Progenitor cell of endocrine pancreas (in vitro differentiated cells): ENCODE measurements at regions not wholly inside any gene's neighbourhood (a gene's known extent, or its start where the extent isn't known, plus 50 kb on each side); places are given as distances from the start of the nearest gene placed in this dataset.
"Not testable (repeated sequence)": the region's sequence is repeated elsewhere in the genome, so short reads cannot be mapped to it uniquely, and the experiment has no call there.

ENCODE experiments used
- DNase-seq: peaks from one replicate; pipeline ENCODE4 v3.0.0; 2021; ENCODE audit warnings: low spot score; ENCODE audit not compliant: unreplicated experiment
- H3K27ac Mint-ChIP-seq: 2 replicates; pipeline ENCODE4 v1.8.0; 2021; ENCODE audit warnings: mild to moderate bottlenecking, moderate library complexity, mixed read lengths
- H3K27me3 Mint-ChIP-seq: 2 replicates; pipeline ENCODE4 v1.8.0; 2021; ENCODE audit warnings: mixed read lengths
- H3K36me3 Mint-ChIP-seq: 2 replicates; pipeline ENCODE4 v1.8.0; 2022; ENCODE audit warnings: mixed read lengths; ENCODE audit not compliant: insufficient read depth
- H3K4me1 Mint-ChIP-seq: 2 replicates; pipeline ENCODE4 v1.8.0; 2021; ENCODE audit warnings: low read depth, mixed read lengths
- H3K4me3 Mint-ChIP-seq: 2 replicates; pipeline ENCODE4 v1.8.0; 2021; ENCODE audit warnings: low read depth, mild to moderate bottlenecking, moderate library complexity, mixed read lengths
- H3K9me3 Mint-ChIP-seq: 2 replicates; pipeline ENCODE4 v1.8.0; 2021; ENCODE audit warnings: low read depth, mixed read lengths
- TF ChIP-seq, protein P1 (sequence below): fragments of 200-600 bp; sonication (generic); IDR thresholded peaks from one replicate; pipeline ENCODE4 v1.5.0; 2021; ENCODE audit warnings: antibody characterized with exemption, mild to moderate bottlenecking; ENCODE audit not compliant: unreplicated experiment

DNA sequence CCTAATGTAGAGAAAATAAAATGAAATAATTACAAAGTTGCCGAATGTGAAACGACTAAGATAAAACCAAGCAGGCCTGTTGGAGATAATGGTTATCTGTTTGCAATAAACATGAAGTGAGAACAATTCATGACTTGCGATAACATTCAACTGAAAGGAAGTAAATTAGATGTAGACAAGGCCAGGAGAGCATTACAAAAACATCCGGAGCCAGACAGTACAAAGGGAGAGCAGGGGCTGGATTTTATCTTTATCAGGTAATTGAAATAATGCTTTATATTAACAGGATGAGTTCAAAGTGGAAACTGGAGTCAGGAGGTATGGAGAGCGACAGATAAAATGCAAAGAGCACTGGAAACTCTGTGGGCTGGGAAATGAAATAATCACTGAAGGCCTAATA is 265.6 kb upstream of the GOT2 start:
- DNase-seq = no peak
- no peak overlapping the region for H3K4me3 Mint-ChIP-seq
- TF ChIP-seq, protein P1, sequence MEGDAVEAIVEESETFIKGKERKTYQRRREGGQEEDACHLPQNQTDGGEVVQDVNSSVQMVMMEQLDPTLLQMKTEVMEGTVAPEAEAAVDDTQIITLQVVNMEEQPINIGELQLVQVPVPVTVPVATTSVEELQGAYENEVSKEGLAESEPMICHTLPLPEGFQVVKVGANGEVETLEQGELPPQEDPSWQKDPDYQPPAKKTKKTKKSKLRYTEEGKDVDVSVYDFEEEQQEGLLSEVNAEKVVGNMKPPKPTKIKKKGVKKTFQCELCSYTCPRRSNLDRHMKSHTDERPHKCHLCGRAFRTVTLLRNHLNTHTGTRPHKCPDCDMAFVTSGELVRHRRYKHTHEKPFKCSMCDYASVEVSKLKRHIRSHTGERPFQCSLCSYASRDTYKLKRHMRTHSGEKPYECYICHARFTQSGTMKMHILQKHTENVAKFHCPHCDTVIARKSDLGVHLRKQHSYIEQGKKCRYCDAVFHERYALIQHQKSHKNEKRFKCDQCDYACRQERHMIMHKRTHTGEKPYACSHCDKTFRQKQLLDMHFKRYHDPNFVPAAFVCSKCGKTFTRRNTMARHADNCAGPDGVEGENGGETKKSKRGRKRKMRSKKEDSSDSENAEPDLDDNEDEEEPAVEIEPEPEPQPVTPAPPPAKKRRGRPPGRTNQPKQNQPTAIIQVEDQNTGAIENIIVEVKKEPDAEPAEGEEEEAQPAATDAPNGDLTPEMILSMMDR = no peak
- no peak overlapping the region for H3K27ac Mint-ChIP-seq
- H3K36me3 Mint-ChIP-seq = no peaks in the 10 kb centered on the region
- peaks cover 7% of the 10 kb centered on the region for H3K4me1 Mint-ChIP-seq
- H3K9me3 Mint-ChIP-seq = peaks cover 6% of the 10 kb centered on the region
- peaks cover 5% of the 10 kb centered on the region for H3K27me3 Mint-ChIP-seq

DNA sequence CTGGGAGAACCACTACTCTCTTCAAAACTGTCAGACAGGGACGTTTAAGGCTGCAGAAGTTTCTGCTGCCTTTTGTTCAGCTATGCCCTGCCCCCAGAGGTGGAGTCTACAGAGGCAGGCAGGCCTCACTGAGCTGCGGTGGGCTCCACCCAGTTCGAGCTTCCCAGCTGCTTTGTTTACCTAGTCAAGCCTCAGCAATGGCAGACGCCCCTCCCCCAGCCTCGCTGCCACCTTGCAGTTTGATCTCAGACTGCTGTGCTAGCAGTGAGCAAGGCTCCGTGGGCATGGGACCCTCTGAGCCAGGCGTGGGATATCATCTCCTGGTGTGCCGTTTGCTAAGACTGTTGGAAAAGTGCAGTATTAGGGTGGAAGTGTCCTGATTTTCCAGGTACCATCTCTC is 258.6 kb upstream of the GOT2 start:
- DNase-seq = not testable (repeated sequence)
- H3K9me3 Mint-ChIP-seq = peaks cover 35% of the 10 kb centered on the region

DNA sequence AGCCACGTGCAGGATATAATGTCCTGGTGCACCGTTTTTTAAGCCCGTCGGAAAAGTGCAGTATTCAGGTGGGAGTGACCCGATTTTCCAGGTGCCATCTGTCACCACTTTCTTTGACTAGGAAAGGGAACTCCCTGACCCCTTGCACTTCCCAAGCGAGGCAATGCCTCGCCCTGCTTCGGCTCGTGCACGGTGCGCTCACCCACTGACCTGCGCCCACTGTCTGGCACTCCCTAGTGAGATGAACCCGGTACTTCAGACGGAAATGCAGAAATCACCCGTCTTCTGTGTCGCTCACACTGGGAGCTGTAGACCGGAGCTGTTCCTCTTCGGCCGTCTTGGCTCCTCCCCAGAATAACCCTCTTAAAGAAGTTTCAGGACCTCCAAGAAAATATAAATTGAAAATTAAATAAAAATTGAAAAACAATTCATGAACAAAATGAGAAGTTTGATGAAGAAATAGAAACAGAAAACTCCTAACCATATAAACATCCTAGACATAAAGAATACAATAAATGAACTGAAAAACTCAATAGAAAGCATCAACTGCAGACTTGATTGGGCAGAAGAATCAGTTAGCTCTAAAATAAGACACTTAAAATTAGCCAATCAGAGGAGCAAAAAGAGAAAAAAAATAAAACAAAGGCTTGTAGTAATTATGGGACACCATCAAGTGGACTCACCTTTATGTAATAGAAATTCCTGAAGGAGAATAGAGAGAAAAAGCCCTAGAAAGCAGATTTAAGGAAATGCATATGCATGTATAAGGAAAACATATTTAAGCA is 249.3 kb upstream of the GOT2 start:
- not testable (repeated sequence) for H3K4me3 Mint-ChIP-seq, DNase-seq, H3K4me1 Mint-ChIP-seq, H3K27me3 Mint-ChIP-seq, H3K27ac Mint-ChIP-seq, H3K36me3 Mint-ChIP-seq
- peaks cover 17% of the 10 kb centered on the region for H3K9me3 Mint-ChIP-seq

More for the DNA sequence above, 258.6 kb upstream of the GOT2 start:
- H3K27ac Mint-ChIP-seq, H3K4me1 Mint-ChIP-seq, H3K4me3 Mint-ChIP-seq, H3K36me3 Mint-ChIP-seq, H3K27me3 Mint-ChIP-seq: not testable (repeated sequence)

DNA sequence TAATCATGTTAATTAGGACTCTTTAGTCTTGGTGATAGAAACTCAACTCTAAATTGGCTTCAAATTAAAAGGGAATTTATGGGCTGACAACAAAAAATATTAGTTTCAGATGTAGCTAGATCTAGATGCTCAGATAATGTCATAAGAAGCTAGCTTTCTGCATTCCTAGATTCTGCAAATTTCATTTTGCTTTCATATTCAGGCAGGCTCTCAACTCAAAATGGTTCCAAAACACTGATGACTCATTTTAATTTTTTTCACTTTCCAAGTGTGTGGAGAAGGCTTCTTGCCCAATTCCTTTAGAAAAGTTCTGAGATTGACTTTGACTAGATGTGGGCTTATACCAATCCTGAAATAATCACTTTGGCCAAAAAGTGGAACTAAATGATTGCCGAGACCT is 236.7 kb upstream of the GOT2 start:
- H3K9me3 Mint-ChIP-seq = no peaks in the 10 kb centered on the region
- no peak overlapping the region for H3K4me3 Mint-ChIP-seq
- TF ChIP-seq, protein P1 = no peak
- DNase-seq = no peak
- H3K36me3 Mint-ChIP-seq = no peaks in the 10 kb centered on the region
- peaks cover 4% of the 10 kb centered on the region for H3K4me1 Mint-ChIP-seq
- no peaks in the 10 kb centered on the region for H3K27me3 Mint-ChIP-seq
- no peak overlapping the region for H3K27ac Mint-ChIP-seq

DNA sequence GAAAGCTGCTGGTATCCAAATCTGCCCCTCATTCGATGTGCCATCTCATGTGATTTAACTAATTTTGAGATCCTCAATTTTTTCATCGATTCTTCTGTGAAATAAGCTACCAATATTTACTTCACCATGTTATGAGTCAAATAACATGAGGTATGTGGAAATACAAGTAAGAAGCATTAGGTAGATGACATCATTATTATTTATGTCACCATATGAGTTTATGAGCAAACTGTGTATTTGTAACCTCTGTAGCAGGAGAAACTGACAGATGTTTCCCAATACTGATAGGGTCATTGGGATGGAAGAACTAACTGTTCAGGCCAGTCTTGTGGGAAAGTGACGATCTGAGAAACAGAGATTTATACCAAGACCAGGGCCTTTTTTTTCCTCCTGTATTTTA is 229.4 kb upstream of the GOT2 start:
- no peak for DNase-seq
- Mint-ChIP-seq H3K4me1 (peaks cover 2% of the 10 kb centered on the region), H3K9me3 (peaks cover 3% of the 10 kb centered on the region), H3K27ac (no peak overlapping the region), H3K27me3 (no peaks in the 10 kb centered on the region), H3K36me3 (no peaks in the 10 kb centered on the region), H3K4me3 (no peak overlapping the region)
- TF ChIP-seq, protein P1 = no peak

DNA sequence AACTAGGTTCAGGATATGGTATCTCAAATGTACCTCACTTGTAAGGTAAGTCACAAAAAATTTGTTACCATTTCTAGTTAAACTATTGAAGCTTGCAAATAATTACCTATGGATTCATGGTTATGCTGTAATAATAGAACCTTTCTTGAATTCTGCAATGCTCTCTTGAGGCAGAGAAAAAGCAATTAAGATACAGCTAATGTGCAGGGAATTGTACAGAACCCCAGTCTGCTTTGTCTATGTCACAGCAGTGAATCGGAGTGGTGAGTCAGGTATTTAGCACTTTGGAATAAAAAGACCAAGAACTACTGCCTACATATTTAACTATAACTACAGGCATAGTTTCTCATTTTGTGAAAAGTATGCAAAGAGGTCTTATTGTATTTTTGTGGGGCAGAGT is 228.7 kb upstream of the GOT2 start:
- TF ChIP-seq, protein P1 = no peak
- no peak for DNase-seq
- H3K9me3 Mint-ChIP-seq = peaks cover 3% of the 10 kb centered on the region
- H3K27me3 Mint-ChIP-seq = no peaks in the 10 kb centered on the region
- no peak overlapping the region for H3K27ac Mint-ChIP-seq
- H3K4me1 Mint-ChIP-seq = peaks cover 2% of the 10 kb centered on the region
- H3K4me3 Mint-ChIP-seq = no peak overlapping the region
- H3K36me3 Mint-ChIP-seq = no peaks in the 10 kb centered on the region
